K562 (cell line): ENCODE measurements at regions not wholly inside any gene's neighbourhood (a gene's known extent, or its start where the extent isn't known, plus 50 kb on each side); places are given as distances from the start of the nearest gene placed in this dataset.

Experiments used
- ATAC-seq: fragments of 200-7000 bp; cut with Tn5 transposase; 3 replicates; pipeline ENCODE4 v1.9.1; 2020; ENCODE audit warnings: moderate library complexity
- BruUV-seq: library from RNA; stranded (reverse); fragments of 400-500 nt; replicated peaks from 2 replicates; lab custom pipeline; 2021; lab: Mats Ljungman, UMichigan
- CTCF ChIA-PET: fragments of 300-600 bp; formaldehyde crosslinking; extraction: SDS; loops from one replicate; lab custom pipeline; 2021; ENCODE audit warnings: low intra/inter-chr PET ratio; lab: Yijun Ruan, JAX
- POLR2A ChIA-PET: fragments of 300-600, 350-650 bp; sonication (Branson Sonifier 250); formaldehyde crosslinking; extraction: SDS; loops from one replicate; lab custom pipeline; 2021; ENCODE audit warnings: antibody characterized with exemption, inconsistent platforms; lab: Yijun Ruan, JAX
- DNase-seq, 4 experiments: peaks; one replicate each; pipeline versions ENCODE4 v3.0.0 to v3.0.0-alpha.2; 2011 to 2018; ENCODE audit warnings: low spot score in 3 of 4, mixed read lengths in 3 of 4; ENCODE audit errors: extremely low read depth in 1 of 4
- FAIRE-seq: peaks from 2 replicates; lab custom pipeline; 2011; peaks lifted over from hg19 to GRCh38; lab: Jason Lieb, UNC
- H2AFZ ChIP-seq: 2 replicates; pipeline ENCODE4 v1.6.0; 2011; ENCODE audit warnings: low read depth, low read length, control low read depth, inconsistent platforms
- H3K27ac ChIP-seq: fragments of 200-600 bp; 3 replicates; pipeline ENCODE4 v1.8.0; 2011; ENCODE audit warnings: low read depth, mild to moderate bottlenecking, control low read depth, inconsistent platforms, low read length, moderate library complexity, mixed read lengths; ENCODE audit errors: extremely low read depth
- H3K27me3 ChIP-seq, 2 experiments: fragments of 300-600 bp in 1 of 2; 2 replicates in 1 of 2; 3 replicates in 1 of 2; pipeline versions ENCODE4 v1.6.0 to v1.8.0; 2011; ENCODE audit warnings: inconsistent platforms in 2 of 2, low read length in 2 of 2, mild to moderate bottlenecking in 1 of 2, mixed read lengths in 1 of 2, moderate library complexity in 1 of 2; ENCODE audit not compliant: control insufficient read depth in 2 of 2, insufficient read depth in 2 of 2
- H3K36me3 ChIP-seq: fragments of 300-600 bp; 3 replicates; pipeline ENCODE4 v1.8.0; 2011; ENCODE audit warnings: mild to moderate bottlenecking, low read length, inconsistent platforms; ENCODE audit not compliant: control insufficient read depth, insufficient read depth
- H3K4me1 ChIP-seq, 2 experiments: fragments of 200-600 bp in 1 of 2; replicated peaks in 1 of 2; 2 replicates in 1 of 2; 3 replicates in 1 of 2; pipeline versions ENCODE4 v1.5.1 to v1.8.0; 2011; ENCODE audit warnings: inconsistent platforms in 2 of 2, low read length in 2 of 2, mild to moderate bottlenecking in 1 of 2, mixed read lengths in 1 of 2, moderate library complexity in 1 of 2; ENCODE audit not compliant: control insufficient read depth in 2 of 2, insufficient read depth in 2 of 2
- H3K4me2 ChIP-seq: 2 replicates; pipeline ENCODE4 v1.6.1; 2011; ENCODE audit warnings: low read length, control low read depth, inconsistent platforms, mixed read lengths; ENCODE audit not compliant: insufficient read depth
- H3K4me3 ChIP-seq: fragments of 200-600 bp; sonication (generic), shearing (Covaris generic); 2 replicates; pipeline ENCODE4 v1.5.1; 2016; ENCODE audit warnings: control low read depth, inconsistent platforms
- H3K79me2 ChIP-seq: fragments of 200-600 bp; 3 replicates; pipeline ENCODE4 v1.8.0; 2011; ENCODE audit warnings: low read length, inconsistent platforms; ENCODE audit not compliant: control insufficient read depth, insufficient read depth
- H3K9ac ChIP-seq, 2 experiments: 2 replicates each; pipeline versions ENCODE4 v1.6.0 to v1.6.1; 2011; ENCODE audit warnings: low read depth in 2 of 2, low read length in 2 of 2, control low read depth in 1 of 2, inconsistent platforms in 1 of 2, mild to moderate bottlenecking in 1 of 2, mixed read lengths in 1 of 2; ENCODE audit not compliant: insufficient read depth in 1 of 2
- H3K9me1 ChIP-seq: one replicate; pipeline ENCODE4 v1.6.0; 2011; ENCODE audit warnings: inconsistent platforms, mild to moderate bottlenecking, low read length, moderate library complexity; ENCODE audit not compliant: control insufficient read depth, insufficient read depth
- H3K9me3 ChIP-seq: replicated peaks from 2 replicates; pipeline ENCODE4 v1.5.1; 2011; ENCODE audit warnings: low read depth, low read length, inconsistent platforms; ENCODE audit not compliant: control insufficient read depth, insufficient read depth
- H4K20me1 ChIP-seq: replicated peaks from 2 replicates; pipeline ENCODE4 v1.6.1; 2011; ENCODE audit warnings: low read length, inconsistent platforms, mixed read lengths; ENCODE audit not compliant: control insufficient read depth, insufficient read depth
- ATF4 ChIP-seq: fragments of 450-650 bp; formaldehyde crosslinking; IDR thresholded peaks from 2 replicates; pipeline ENCODE4 v1.4.0; 2022; ENCODE audit warnings: mild to moderate bottlenecking, moderate library complexity
- BHLHE40 ChIP-seq: IDR thresholded peaks from 2 replicates; pipeline ENCODE4 v1.6.1; 2011; ENCODE audit warnings: low read length, improper control_type of control experiment
- E2F4 ChIP-seq: sonication (generic); formaldehyde crosslinking; IDR thresholded peaks from 2 replicates; pipeline ENCODE4 v1.8.0; 2022; ENCODE audit warnings: mild to moderate bottlenecking, low read depth, missing genetic modification reagents
- HLTF ChIP-seq: fragments of 450-650 bp; IDR thresholded peaks from 2 replicates; pipeline ENCODE4 v1.6.1; 2016
- HMG20A ChIP-seq: fragments of 450-650 bp; formaldehyde crosslinking; conservative IDR thresholded peaks from 2 replicates; pipeline ENCODE4 v1.4.0; 2020; ENCODE audit warnings: mild to moderate bottlenecking, mixed read lengths
- KLF16 ChIP-seq: IDR thresholded peaks from 2 replicates; pipeline ENCODE4 v1.6.1; 2016; ENCODE audit warnings: antibody characterized with exemption
- MAFK ChIP-seq: IDR thresholded peaks from 2 replicates; pipeline ENCODE4 v1.6.1; 2011; ENCODE audit warnings: low read length, improper control_type of control experiment
- MYBL2 ChIP-seq, 2 experiments: fragments of 450-650 bp in 1 of 2; sonication (generic) in 1 of 2; formaldehyde crosslinking in 1 of 2; IDR thresholded peaks; 2 replicates each; pipeline versions ENCODE4 v1.6.1 to v1.8.1; 2017 to 2022; ENCODE audit warnings: borderline replicate concordance in 1 of 2, inconsistent platforms in 1 of 2, low read depth in 1 of 2, mild to moderate bottlenecking in 1 of 2, missing genetic modification reagents in 1 of 2, moderate library complexity in 1 of 2
- PTBP1 ChIP-seq: fragments of 200-400 bp; formaldehyde crosslinking; IDR thresholded peaks from 2 replicates; pipeline ENCODE4 v1.6.1; 2017; ENCODE audit warnings: low read depth, low read length
- SREBF1 ChIP-seq: fragments of 150-350 bp; IDR thresholded peaks from 2 replicates; pipeline ENCODE4 v1.6.1; 2014; ENCODE audit warnings: antibody characterized with exemption, low read depth, low read length, borderline replicate concordance
- SRSF9 ChIP-seq: fragments of 200-400 bp; formaldehyde crosslinking; IDR thresholded peaks from 2 replicates; pipeline ENCODE4 v1.6.1; 2017; ENCODE audit warnings: low read depth, low read length, borderline replicate concordance
- ZBTB34 ChIP-seq: fragments of 250-450 bp; sonication (Bioruptor Pico); IDR thresholded peaks from 2 replicates; pipeline ENCODE4 v1.8.0; 2021; ENCODE audit warnings: mild to moderate bottlenecking, moderate library complexity
- ZNF124 ChIP-seq: sonication (generic); formaldehyde crosslinking; IDR thresholded peaks from 2 replicates; pipeline ENCODE4 v1.8.1; 2022; ENCODE audit warnings: missing genetic modification reagents
- ZNF695 ChIP-seq: fragments of 450-650 bp; formaldehyde crosslinking; IDR thresholded peaks from 2 replicates; pipeline ENCODE4 v1.4.0; 2020; ENCODE audit warnings: mild to moderate bottlenecking, moderate library complexity
- WGBS: fragments of 100-300 bp; shearing (Covaris generic); methylation state at CpG from one replicate; pipeline ENCODE4 v1.1.6; 2016; ENCODE audit warnings: low coverage, mixed read lengths; ENCODE audit not compliant: insufficient coverage; ENCODE audit errors: missing lambda C conversion rate; 5-methylcytosine and 5-hydroxymethylcytosine counted together
- in situ Hi-C: fragments of 300-500 bp; cut with MboI; formaldehyde crosslinking; loops from 4 replicates; pipeline ENCODE4 v1.15.0; 2018; ENCODE audit warnings: inconsistent platforms, mixed read lengths
- intact Hi-C: fragments of 100-400 bp; cut with micrococcal nuclease; formaldehyde crosslinking; loops from 2 replicates; pipeline ENCODE4 v1.14.2; 2022

- no TSS peak for BruUV-seq
- no peaks in the 10 kb centered on the region for H3K79me2 ChIP-seq
- H4K20me1 ChIP-seq, result no peaks in the 10 kb centered on the region
- no peak overlapping the region for H3K27ac ChIP-seq
- TF ChIP-seq MAFK (no peak), PTBP1 (no peak), HLTF (no peak), ZNF695 (CRISPR knock-in tag) (no peak), ZNF124 (CRISPR knock-in tag) (no peak), KLF16 (no peak), ZBTB34 (CRISPR knock-in tag) (no peak), HMG20A (CRISPR knock-in tag) (no peak), SRSF9 (no peak), E2F4 (CRISPR knock-in tag) (no peak), ATF4 (no peak), SREBF1 (no peak), MYBL2 (IDR thresholded peaks at IDR 0.05; ENCODE audit: low read depth) (no peak), MYBL2 (CRISPR knock-in tag; IDR thresholded peaks at IDR 0.05; ENCODE audit: borderline replicate concordance) (no peak), BHLHE40 (no peak)
- H3K4me1 ChIP-seq, result no peaks in the 10 kb centered on the region
- intact Hi-C loops (no loop called here), in situ Hi-C loops (no loop called here)
- no peaks in the 10 kb centered on the region for H3K9me3 ChIP-seq
- H3K36me3 ChIP-seq, result no peaks in the 10 kb centered on the region
- ChIA-PET CTCF (no interaction called here), POLR2A (interaction anchor here (0.6 kb wide), 1 partner anchor 1727 kb away, joined by 3 read pairs; no protein-coding TSS in a partner anchor)
- H3K9ac ChIP-seq, result no peak overlapping the region
- H3K27me3 ChIP-seq, result no peaks in the 10 kb centered on the region; a peak in 1 of 5 replicates
- ATAC-seq (no peak), FAIRE-seq (no peak), DNase-seq (no peak)
- no peak overlapping the region for H3K4me2 ChIP-seq
- H3K9me1 ChIP-seq, result no peaks in the 10 kb centered on the region
- no peak overlapping the region for H3K4me3 ChIP-seq
- H2AFZ ChIP-seq, result no peak overlapping the region
- no CpG with 5 or more reads among the region's 1 CpG for WGBS
Measured at GRCh38 chr9:107142430-107142829, 140.6 kb upstream of the RAD23B start.
